Skeletal muscle tissue (tissue), 3 donors: ENCODE measurements at regions not wholly inside any gene's neighbourhood (a gene's known extent, or its start where the extent isn't known, plus 50 kb on each side); places are given as distances from the start of the nearest gene placed in this dataset.

Experiments used
- H3K27ac ChIP-seq: one replicate; pipeline ENCODE4 v1.7.0; 2013; ENCODE audit warnings: mild to moderate bottlenecking, low read depth, low read length, inconsistent platforms
- H3K27me3 ChIP-seq, 3 donors: one replicate each; pipeline ENCODE4 v1.7.0; 2013; ENCODE audit warnings: low read length in 3 of 3; ENCODE audit not compliant: control insufficient read depth in 3 of 3, insufficient read depth in 3 of 3
- H3K36me3 ChIP-seq, 3 donors: one replicate each; pipeline ENCODE4 v1.7.0; 2013; ENCODE audit warnings: low read length in 3 of 3; ENCODE audit not compliant: control insufficient read depth in 3 of 3, insufficient read depth in 3 of 3
- H3K4me1 ChIP-seq, 3 donors: one replicate each; pipeline ENCODE4 v1.7.0; 2013; ENCODE audit warnings: low read length in 3 of 3, mild to moderate bottlenecking in 3 of 3; ENCODE audit not compliant: control insufficient read depth in 3 of 3, insufficient read depth in 3 of 3
- H3K4me3 ChIP-seq, 3 donors: one replicate each; pipeline ENCODE4 v1.7.0; 2013; ENCODE audit warnings: low read length in 3 of 3
- H3K9ac ChIP-seq, 3 donors: one replicate each; pipeline ENCODE4 v1.7.0; 2013; ENCODE audit warnings: low read length in 3 of 3, mild to moderate bottlenecking in 3 of 3, moderate library complexity in 2 of 3, low read depth in 1 of 3
- H3K9me3 ChIP-seq, 3 donors: one replicate each; pipeline ENCODE4 v1.7.0; 2013; ENCODE audit warnings: low read length in 3 of 3; ENCODE audit not compliant: control insufficient read depth in 3 of 3
- donor health status: Osteomylitis.

DNA sequence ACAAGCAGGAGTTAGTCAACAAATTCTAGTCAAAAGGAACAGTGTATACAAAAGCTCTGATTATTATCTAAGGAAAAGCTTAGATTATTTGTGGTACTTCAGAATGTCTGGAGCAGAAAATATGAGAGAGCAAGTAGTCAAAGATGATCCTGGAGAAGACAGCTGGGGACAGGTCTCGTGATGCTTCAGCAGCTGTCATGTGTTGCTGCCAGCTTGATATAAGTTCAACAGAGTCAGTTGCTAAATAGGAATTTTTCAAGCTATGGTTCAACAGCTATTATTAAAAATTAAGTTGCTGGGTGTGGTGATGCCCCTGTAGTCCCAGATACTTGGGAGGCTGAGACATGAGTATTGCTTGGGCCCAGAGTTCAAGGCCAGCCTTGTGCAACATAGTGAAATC is 240.0 kb upstream of the RHOBTB1 start:
- Histone ChIP-seq H3K36me3 (no peaks in the 10 kb centered on the region), H3K9ac (no peak overlapping the region), H3K4me1 (no peaks in the 10 kb centered on the region), H3K27ac (no peak overlapping the region), H3K27me3 (no peaks in the 10 kb centered on the region), H3K9me3 (no peaks in the 10 kb centered on the region), H3K4me3 (no peak overlapping the region)

DNA sequence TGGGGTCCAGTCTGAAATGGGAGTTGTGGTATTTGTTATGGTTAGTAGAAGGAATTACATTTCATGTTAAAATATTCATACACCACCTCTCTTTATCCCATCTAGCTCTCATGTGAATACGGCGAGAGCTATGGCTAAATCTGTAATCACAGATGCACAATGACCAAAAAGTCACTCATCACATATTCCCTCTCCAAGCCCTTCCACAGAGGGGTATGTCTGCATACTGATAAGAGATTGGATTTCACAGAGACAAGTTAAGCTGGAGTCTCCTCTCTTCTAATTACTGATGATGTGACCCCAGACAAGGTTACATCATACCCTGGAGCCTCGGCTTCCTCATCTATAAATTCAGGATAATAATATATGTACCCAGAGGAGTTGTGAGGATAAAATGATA is 237.8 kb upstream of the RHOBTB1 start:
- Histone ChIP-seq H3K4me1 (no peaks in the 10 kb centered on the region), H3K4me3 (no peak overlapping the region), H3K9ac (no peak overlapping the region), H3K27ac (no peak overlapping the region), H3K9me3 (no peaks in the 10 kb centered on the region), H3K36me3 (no peaks in the 10 kb centered on the region), H3K27me3 (no peaks in the 10 kb centered on the region)

DNA sequence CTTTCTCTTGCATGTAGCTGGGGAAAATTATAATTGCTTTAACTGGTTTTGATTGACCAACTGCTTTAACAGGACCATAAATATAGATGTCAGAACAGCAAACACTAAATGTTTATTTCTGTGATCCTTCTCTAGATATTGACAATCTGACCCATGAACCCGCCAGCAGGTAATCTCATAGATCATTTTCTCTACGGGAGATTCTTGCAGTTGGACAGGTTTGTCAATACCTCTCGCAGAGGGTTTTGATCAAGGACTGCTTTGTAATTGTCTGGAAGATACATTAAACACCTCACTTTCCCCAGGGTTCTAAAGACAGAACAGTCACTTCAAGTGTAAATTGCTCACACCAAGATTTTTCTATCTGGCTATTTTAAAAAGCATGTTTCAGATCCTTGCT is 235.8 kb upstream of the RHOBTB1 start:
- H3K9ac ChIP-seq: no peak overlapping the region
- no peaks in the 10 kb centered on the region for H3K27me3 ChIP-seq
- no peak overlapping the region for H3K27ac ChIP-seq
- H3K9me3 ChIP-seq: no peaks in the 10 kb centered on the region
- H3K36me3 ChIP-seq: no peaks in the 10 kb centered on the region
- no peak overlapping the region for H3K4me3 ChIP-seq
- H3K4me1 ChIP-seq: peaks cover 0 to 6% (median 2%) of the 10 kb centered on the region in 3 donors

DNA sequence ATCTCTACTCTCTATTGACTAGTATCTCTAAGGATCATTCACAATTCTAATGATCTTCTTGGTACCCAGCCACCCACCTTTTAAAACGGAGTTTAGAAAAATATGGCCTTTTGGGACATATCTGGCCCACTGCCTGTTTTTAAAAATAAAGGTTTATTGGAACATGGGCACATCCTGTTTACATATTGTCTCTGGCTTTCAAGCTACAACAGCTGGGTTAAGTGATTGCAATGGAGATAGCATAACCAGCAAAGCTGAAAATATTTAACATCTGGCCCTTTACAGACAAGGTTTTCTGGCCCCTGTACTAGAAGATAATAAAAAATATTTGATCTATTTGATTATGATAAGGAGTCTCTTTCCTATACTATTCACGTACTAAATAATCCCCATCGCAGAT is 232.4 kb upstream of the RHOBTB1 start:
- no peak overlapping the region for H3K27ac ChIP-seq
- H3K27me3 ChIP-seq: no peaks in the 10 kb centered on the region
- H3K9me3 ChIP-seq: no peaks in the 10 kb centered on the region
- H3K4me1 ChIP-seq: peaks cover 0 to 6% (median 2%) of the 10 kb centered on the region in 3 donors
- no peaks in the 10 kb centered on the region for H3K36me3 ChIP-seq
- no peak overlapping the region for H3K4me3 ChIP-seq
- no peak overlapping the region for H3K9ac ChIP-seq

DNA sequence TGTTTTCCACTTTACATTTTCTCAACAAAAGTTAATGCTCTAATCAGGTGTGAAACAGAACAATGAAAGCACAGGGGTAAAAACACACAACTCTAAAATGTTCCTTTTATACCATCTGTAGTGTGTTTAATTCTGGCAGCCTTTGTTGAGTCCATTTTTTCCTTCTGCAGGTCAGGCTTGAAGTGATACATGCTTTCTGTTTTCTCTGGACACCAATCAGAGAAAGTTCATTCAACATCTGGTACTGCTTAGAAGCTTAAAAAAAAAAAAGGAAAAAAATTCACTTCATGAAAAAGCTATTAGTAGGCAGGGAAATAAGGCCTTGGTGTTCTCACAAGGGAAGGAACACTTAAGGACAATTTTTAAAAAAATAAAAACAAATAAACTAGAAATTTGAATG is 231.3 kb upstream of the RHOBTB1 start:
- Histone ChIP-seq H3K36me3 (no peaks in the 10 kb centered on the region), H3K9me3 (no peaks in the 10 kb centered on the region), H3K9ac (no peak overlapping the region), H3K4me3 (no peak overlapping the region), H3K27me3 (no peaks in the 10 kb centered on the region), H3K4me1 (peaks cover 2 to 8% (median 5%) of the 10 kb centered on the region in 3 donors), H3K27ac (no peak overlapping the region)

DNA sequence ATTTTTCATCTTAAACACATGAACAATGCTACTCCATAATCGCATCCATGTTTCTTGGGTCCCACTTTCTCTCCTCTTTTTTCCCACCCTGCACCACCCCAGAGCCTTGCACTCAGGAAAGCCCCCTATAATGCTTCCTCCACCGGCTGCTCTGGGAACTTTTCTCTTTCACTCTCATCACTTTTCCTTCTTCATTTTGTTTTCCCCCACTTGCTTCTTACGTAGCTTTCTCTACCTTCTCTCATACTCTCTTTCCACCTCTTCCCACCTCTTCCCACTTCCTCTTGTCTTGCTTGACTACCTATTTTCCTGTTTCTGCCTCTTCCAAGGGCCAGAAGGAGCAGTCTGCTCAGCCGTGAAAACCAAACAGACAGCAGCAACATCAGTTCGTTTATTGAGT is 229.5 kb upstream of the RHOBTB1 start:
- no peaks in the 10 kb centered on the region for H3K9me3 ChIP-seq
- no peak overlapping the region for H3K9ac ChIP-seq
- no peak overlapping the region for H3K27ac ChIP-seq
- H3K4me1 ChIP-seq: peaks cover 9 to 20% (median 10%) of the 10 kb centered on the region in 3 donors
- no peak overlapping the region for H3K4me3 ChIP-seq
- H3K27me3 ChIP-seq: no peaks in the 10 kb centered on the region
- H3K36me3 ChIP-seq: no peaks in the 10 kb centered on the region

DNA sequence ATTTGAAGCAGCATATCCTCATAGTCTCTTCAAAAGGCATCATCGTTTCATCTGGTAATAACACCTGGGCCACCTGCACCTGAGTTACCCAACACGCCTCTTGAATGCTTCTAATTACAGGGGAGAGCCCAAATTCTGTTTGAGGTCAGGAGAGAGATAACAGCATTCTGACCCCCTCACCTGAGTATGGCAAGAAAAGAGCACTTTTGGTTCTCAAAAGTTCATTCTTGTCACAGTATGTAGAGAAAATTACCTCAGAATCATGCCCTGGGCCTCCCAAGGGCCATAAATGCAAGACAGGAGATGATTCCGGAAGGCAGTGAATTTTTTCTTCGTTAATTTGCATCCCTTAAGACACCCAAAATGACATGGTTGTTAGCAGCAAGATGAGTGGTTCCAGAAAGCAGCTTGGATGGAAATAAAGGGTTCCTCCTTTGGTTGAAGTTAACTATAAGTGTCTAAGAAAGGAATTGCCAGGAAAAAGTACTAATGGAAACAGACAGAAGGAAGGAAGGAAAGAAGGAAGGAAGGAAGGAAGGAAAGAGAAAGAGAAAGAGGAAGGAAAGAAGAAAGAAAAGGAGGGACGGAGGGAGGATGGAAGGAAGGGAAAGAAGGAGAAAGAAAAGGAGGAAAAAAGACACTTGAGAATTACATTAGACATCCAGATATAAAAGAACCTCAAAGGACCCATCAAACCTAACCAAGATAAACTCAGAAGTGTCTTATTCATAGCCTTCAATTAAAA is 228.4 kb upstream of the RHOBTB1 start:
- no peaks in the 10 kb centered on the region for H3K27me3 ChIP-seq
- no peak overlapping the region for H3K9ac ChIP-seq
- H3K4me1 ChIP-seq: peaks cover 9 to 20% (median 10%) of the 10 kb centered on the region in 3 donors
- H3K9me3 ChIP-seq: no peaks in the 10 kb centered on the region
- no peak overlapping the region for H3K27ac ChIP-seq
- no peak overlapping the region for H3K4me3 ChIP-seq
- no peaks in the 10 kb centered on the region for H3K36me3 ChIP-seq

DNA sequence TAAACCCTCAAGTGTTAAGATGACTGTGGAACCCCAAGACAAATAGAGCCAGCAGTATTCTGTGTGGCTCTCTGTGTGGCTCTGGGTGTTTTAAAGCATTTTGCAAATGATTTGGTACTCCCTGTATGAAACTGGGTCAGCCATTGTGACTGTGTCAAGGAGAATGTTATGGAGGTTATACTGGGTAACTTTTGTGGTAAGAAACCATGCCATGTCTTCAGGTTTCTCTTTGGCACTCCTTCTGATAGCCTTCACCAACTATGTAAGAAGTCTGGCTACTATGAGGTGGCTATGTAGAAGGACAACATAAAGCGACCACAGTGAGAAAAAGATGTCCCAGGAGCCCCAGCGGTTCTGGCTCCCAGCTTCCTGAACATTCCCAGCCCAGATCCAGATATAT is 226.6 kb upstream of the RHOBTB1 start:
- no peaks in the 10 kb centered on the region for H3K9me3 ChIP-seq
- peaks cover 10 to 20% (median 11%) of the 10 kb centered on the region in 3 donors for H3K4me1 ChIP-seq
- no peaks in the 10 kb centered on the region for H3K36me3 ChIP-seq
- H3K27ac ChIP-seq: peak overlapping the region; percentile 90
- H3K4me3 ChIP-seq: peak overlapping the region in 1 of 3 donors; percentile 41
- H3K27me3 ChIP-seq: no peaks in the 10 kb centered on the region
- H3K9ac ChIP-seq: peak overlapping the region in 1 of 3 donors; percentile 62

DNA sequence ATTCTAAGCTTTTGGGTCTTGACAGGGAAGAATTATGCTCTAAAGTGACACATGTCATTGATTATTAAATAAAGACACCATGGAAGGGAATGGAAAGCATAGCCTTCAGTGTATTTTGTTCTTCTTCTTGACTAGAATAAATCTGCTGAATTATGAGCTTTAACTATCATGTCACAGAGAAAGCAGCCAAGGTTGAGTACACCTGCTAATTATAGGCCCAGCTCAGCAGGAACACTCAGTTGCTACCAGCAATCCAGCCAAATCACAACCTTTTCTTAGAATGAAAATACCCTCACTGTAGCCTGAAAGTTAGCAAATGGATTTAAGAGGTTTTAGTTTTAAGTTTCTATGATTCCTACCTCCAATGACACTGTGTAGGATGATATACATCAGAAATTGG is 225.3 kb upstream of the RHOBTB1 start:
- peak overlapping the region in 1 of 3 donors; percentile 41 for H3K4me3 ChIP-seq
- no peaks in the 10 kb centered on the region for H3K27me3 ChIP-seq
- H3K9me3 ChIP-seq: no peaks in the 10 kb centered on the region
- H3K4me1 ChIP-seq: peaks cover 19 to 26% (median 19%) of the 10 kb centered on the region in 3 donors
- peak overlapping the region; percentile 90 for H3K27ac ChIP-seq
- peak overlapping the region in 2 of 3 donors; percentile 25 to 62 for H3K9ac ChIP-seq
- H3K36me3 ChIP-seq: no peaks in the 10 kb centered on the region

DNA sequence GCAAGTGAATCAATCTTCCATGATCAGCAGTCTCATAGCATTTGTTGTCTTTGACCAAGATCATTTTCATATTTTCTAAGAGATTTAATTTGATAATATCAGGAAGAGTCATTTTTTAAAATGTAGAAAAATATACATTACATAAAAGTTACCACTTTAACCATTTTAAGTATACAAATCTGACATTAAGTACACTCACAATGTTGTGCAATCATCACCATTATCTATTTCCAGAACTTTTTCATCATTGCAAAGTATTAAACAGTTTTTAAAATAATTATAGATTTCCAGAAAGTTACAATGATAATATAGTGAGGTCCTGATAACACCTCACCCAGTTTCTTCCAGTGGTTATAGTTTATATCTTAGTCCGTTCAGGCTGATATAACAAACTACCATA is 222.5 kb upstream of the RHOBTB1 start:
- H3K4me3 ChIP-seq: no peak overlapping the region
- H3K27me3 ChIP-seq: no peaks in the 10 kb centered on the region
- H3K9ac ChIP-seq: no peak overlapping the region
- H3K4me1 ChIP-seq: peaks cover 26 to 36% (median 34%) of the 10 kb centered on the region in 3 donors
- no peaks in the 10 kb centered on the region for H3K36me3 ChIP-seq
- peak overlapping the region; percentile 84 for H3K27ac ChIP-seq
- no peaks in the 10 kb centered on the region for H3K9me3 ChIP-seq
